GM23338 (cell line): ENCODE measurements at regions not wholly inside any gene's neighbourhood (a gene's known extent, or its start where the extent isn't known, plus 50 kb on each side); places are given as distances from the start of the nearest gene placed in this dataset.

Experiments used
- ATAC-seq: fragments of 200-7000 bp; cut with Tn5 transposase; 3 replicates; pipeline ENCODE4 v1.9.1; 2020
- DNase-seq: peaks from one replicate; pipeline ENCODE4 v3.0.0-alpha.2; 2015; ENCODE audit warnings: low spot score
- H2AFZ ChIP-seq: fragments of 200-600 bp; sonication (generic); 2 replicates; pipeline ENCODE4 v1.8.0; 2016; ENCODE audit warnings: antibody characterized with exemption, mild to moderate bottlenecking, moderate library complexity
- H3F3A ChIP-seq: fragments of 200-600 bp; sonication (generic); replicated peaks from 2 replicates; pipeline ENCODE4 v1.8.0; 2017; ENCODE audit warnings: antibody characterized with exemption, mixed run types, low read depth
- H3K27ac ChIP-seq: fragments of 200-600 bp; sonication (generic); 2 replicates; pipeline ENCODE4 v1.6.1; 2016; ENCODE audit warnings: low read depth
- H3K27me3 ChIP-seq: fragments of 200-600 bp; sonication (generic); 2 replicates; pipeline ENCODE4 v1.8.0; 2016; ENCODE audit warnings: mild to moderate bottlenecking, mixed run types, moderate library complexity; ENCODE audit not compliant: insufficient read depth
- H3K36me3 ChIP-seq: fragments of 200-600 bp; sonication (generic); 2 replicates; pipeline ENCODE4 v1.8.0; 2016; ENCODE audit warnings: mild to moderate bottlenecking; ENCODE audit not compliant: insufficient read depth
- H3K4me1 ChIP-seq: fragments of 200-600 bp; sonication (generic); 2 replicates; pipeline ENCODE4 v1.8.0; 2016; ENCODE audit warnings: mild to moderate bottlenecking, moderate library complexity; ENCODE audit not compliant: insufficient read depth
- H3K4me2 ChIP-seq: fragments of 200-600 bp; sonication (generic); 2 replicates; pipeline ENCODE4 v1.7.1; 2017; ENCODE audit warnings: mixed run types
- H3K4me3 ChIP-seq: fragments of 200-600 bp; sonication (generic); 2 replicates; pipeline ENCODE4 v1.6.1; 2016; ENCODE audit warnings: mixed run types
- H3K79me2 ChIP-seq: fragments of 200-600 bp; sonication (generic); replicated peaks from 2 replicates; pipeline ENCODE4 v1.8.0; 2017; ENCODE audit warnings: mild to moderate bottlenecking; ENCODE audit not compliant: insufficient read depth
- H3K9me2 ChIP-seq: fragments of 200-600 bp; sonication (generic); 2 replicates; pipeline ENCODE4 v1.8.0; 2017; ENCODE audit not compliant: insufficient read depth
- H4K20me1 ChIP-seq: fragments of 200-600 bp; sonication (generic); replicated peaks from 2 replicates; pipeline ENCODE4 v1.8.0; 2017; ENCODE audit warnings: mild to moderate bottlenecking; ENCODE audit not compliant: insufficient read depth
- H3K27ac Mint-ChIP-seq: 2 replicates; pipeline ENCODE4 v1.8.0; 2020; ENCODE audit warnings: inconsistent platforms, mild to moderate bottlenecking, moderate library complexity, mixed read lengths
- H3K27me3 Mint-ChIP-seq: 3 replicates; pipeline ENCODE4 v1.8.0; 2022; ENCODE audit warnings: low read depth, mild to moderate bottlenecking, moderate library complexity, mixed read lengths, inconsistent platforms; ENCODE audit not compliant: insufficient read depth, poor library complexity
- H3K36me3 Mint-ChIP-seq: 3 replicates; pipeline ENCODE4 v1.8.0; 2021; ENCODE audit warnings: low read depth, mild to moderate bottlenecking, inconsistent platforms, moderate library complexity, mixed read lengths
- H3K4me1 Mint-ChIP-seq: 3 replicates; pipeline ENCODE4 v1.8.0; 2020; ENCODE audit warnings: mild to moderate bottlenecking, inconsistent platforms, mixed read lengths
- H3K4me3 Mint-ChIP-seq: 3 replicates; pipeline ENCODE4 v1.8.0; 2021; ENCODE audit warnings: moderate library complexity, mild to moderate bottlenecking, inconsistent platforms, mixed read lengths
- H3K9me3 Mint-ChIP-seq: 3 replicates; pipeline ENCODE4 v1.8.0; 2020; ENCODE audit warnings: moderate library complexity, mild to moderate bottlenecking, inconsistent platforms, mixed read lengths
- CREB1 ChIP-seq: fragments of 250-450 bp; sonication (Bioruptor Pico); IDR thresholded peaks from 2 replicates; pipeline ENCODE4 v1.5.0; 2020; ENCODE audit warnings: low read depth, mild to moderate bottlenecking, moderate library complexity
- CTCF ChIP-seq, 2 experiments: fragments of 200-600 bp in 1 of 2; sonication (generic) in 1 of 2; conservative IDR thresholded peaks; 2 replicates each; pipeline versions ENCODE4 v1.5.1 to v1.6.1; 2016 to 2017; ENCODE audit warnings: antibody characterized with exemption in 2 of 2, low read depth in 2 of 2, mild to moderate bottlenecking in 2 of 2, moderate library complexity in 1 of 2
- EZH2 ChIP-seq: fragments of 200-600 bp; sonication (generic); IDR thresholded peaks from one replicate; pipeline ENCODE4 v1.8.0; 2017; ENCODE audit warnings: antibody characterized with exemption, mild to moderate bottlenecking, low read depth; ENCODE audit not compliant: unreplicated experiment
- EZH2phosphoT487 ChIP-seq: fragments of 200-600 bp; sonication (generic); IDR thresholded peaks from one replicate; pipeline ENCODE4 v1.8.1; 2018; ENCODE audit warnings: antibody characterized with exemption; ENCODE audit not compliant: unreplicated experiment
- JUNB ChIP-seq: IDR thresholded peaks from one replicate; pipeline ENCODE4 v1.6.1; 2016; ENCODE audit warnings: antibody characterized with exemption; ENCODE audit not compliant: unreplicated experiment
- NANOG ChIP-seq: IDR thresholded peaks from 2 replicates; pipeline ENCODE4 v1.6.1; 2016; ENCODE audit warnings: antibody characterized with exemption, borderline replicate concordance
- POLR2AphosphoS5 ChIP-seq: IDR thresholded peaks from 2 replicates; pipeline ENCODE4 v1.6.1; 2016; ENCODE audit warnings: antibody characterized with exemption, low read depth
- REST ChIP-seq: IDR thresholded peaks from one replicate; pipeline ENCODE4 v1.6.1; 2018; ENCODE audit warnings: antibody characterized with exemption; ENCODE audit not compliant: unreplicated experiment
- STAT1 ChIP-seq: IDR thresholded peaks from one replicate; pipeline ENCODE4 v1.6.1; 2016; ENCODE audit warnings: antibody characterized with exemption; ENCODE audit not compliant: unreplicated experiment
- ZNF114 ChIP-seq: fragments of 250-450 bp; sonication (Bioruptor Pico); IDR thresholded peaks from 2 replicates; pipeline ENCODE4 v1.5.0; 2020; ENCODE audit warnings: mild to moderate bottlenecking, moderate library complexity
- ZNF331 ChIP-seq: fragments of 250-450 bp; sonication (Bioruptor Pico); IDR thresholded peaks from 2 replicates; pipeline ENCODE4 v1.5.0; 2020; ENCODE audit warnings: low read depth, mild to moderate bottlenecking, moderate library complexity
- ZNF462 ChIP-seq: fragments of 250-450 bp; sonication (Bioruptor Pico); IDR thresholded peaks from 2 replicates; pipeline ENCODE4 v1.5.0; 2020; ENCODE audit warnings: mild to moderate bottlenecking, moderate library complexity

GRCh38 chr5:165079389-165079788 is 1574.0 kb downstream of the MAT2B start (continued):
- no peak for TF ChIP-seq CTCF (conservative IDR thresholded peaks at IDR 0.05; ENCODE audit: low read depth in 2 of 2)
- TF ChIP-seq JUNB = no peak
- no peak for TF ChIP-seq ZNF114 (CRISPR knock-in tag)

GRCh38 chr5:165083394-165083793 is 1578.0 kb downstream of the MAT2B start:
- Mint-ChIP-seq H3K9me3 (no peaks in the 10 kb centered on the region), H3K4me3 (no peak overlapping the region), H3K36me3 (no peaks in the 10 kb centered on the region), H3K27ac (no peak overlapping the region), H3K4me1 (peaks cover 13% of the 10 kb centered on the region; the same call in 2 of the 3 replicates), H3K27me3 (no peaks in the 10 kb centered on the region)
- ATAC-seq = no peak
- H4K20me1 ChIP-seq = no peaks in the 10 kb centered on the region
- no peak overlapping the region for H3K27ac ChIP-seq
- H3K4me3 ChIP-seq = no peak overlapping the region
- H2AFZ ChIP-seq = no peak overlapping the region
- H3K4me1 ChIP-seq = no peaks in the 10 kb centered on the region
- no peak for DNase-seq
- H3K4me2 ChIP-seq = no peak overlapping the region
- no peaks in the 10 kb centered on the region for H3K27me3 ChIP-seq
- H3K79me2 ChIP-seq = no peaks in the 10 kb centered on the region
- H3K36me3 ChIP-seq = no peaks in the 10 kb centered on the region
- no peaks in the 10 kb centered on the region for H3K9me2 ChIP-seq
- H3F3A ChIP-seq = no peaks in the 10 kb centered on the region
- no peak for TF ChIP-seq ZNF462
- TF ChIP-seq EZH2phosphoT487 = no peak
- TF ChIP-seq JUNB = no peak
- TF ChIP-seq NANOG = no peak
- TF ChIP-seq ZNF331 = no peak
- no peak for TF ChIP-seq EZH2
- no peak for TF ChIP-seq REST
- no peak for TF ChIP-seq STAT1
- no peak for TF ChIP-seq ZNF114 (CRISPR knock-in tag)
- TF ChIP-seq CTCF (conservative IDR thresholded peaks at IDR 0.05; ENCODE audit: low read depth in 2 of 2) = no peak
- TF ChIP-seq CREB1 (CRISPR knock-in tag) = no peak
- no peak for TF ChIP-seq POLR2AphosphoS5
